GM12891 (cell line): ENCODE measurements at regions not wholly inside any gene's neighbourhood (a gene's known extent, or its start where the extent isn't known, plus 50 kb on each side); places are given as distances from the start of the nearest gene placed in this dataset.

Experiments
- PAX5 ChIP-seq: IDR thresholded peaks from 2 replicates; pipeline ENCODE4 v1.6.1; 2011; ENCODE audit warnings: low read length, moderate library complexity, mild to moderate bottlenecking; ENCODE audit not compliant: insufficient read depth, severe bottlenecking
- TAF1 ChIP-seq: IDR thresholded peaks from 2 replicates; pipeline ENCODE4 v1.6.1; 2011; ENCODE audit warnings: low read depth, low read length, control low read depth

DNA sequence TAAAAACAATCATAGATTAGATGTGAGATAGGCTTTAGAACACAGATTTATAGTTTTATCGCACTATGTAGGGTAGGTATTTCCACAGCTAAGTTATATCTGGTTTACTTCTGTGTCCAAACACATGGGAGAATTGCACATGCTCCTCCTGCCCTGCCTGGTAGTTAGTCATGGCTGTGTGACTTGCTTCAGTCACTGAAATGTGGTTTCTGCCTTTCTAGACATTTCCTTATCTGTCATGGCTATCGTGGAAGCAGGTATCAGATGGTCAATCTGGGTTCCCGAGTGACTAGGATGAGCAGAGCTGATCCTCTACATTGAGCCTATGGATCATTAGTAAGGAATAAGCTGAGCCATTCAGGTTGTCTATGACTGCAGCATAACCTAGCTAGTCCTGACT, 117.8 kb upstream of the GMDS start:
- TF ChIP-seq TAF1 (no peak), PAX5 (no peak)
